GM10248 (cell line): ENCODE measurements at regions not wholly inside any gene's neighbourhood (a gene's known extent, or its start where the extent isn't known, plus 50 kb on each side); places are given as distances from the start of the nearest gene placed in this dataset.
"Not testable (repeated sequence)": the region's sequence is repeated elsewhere in the genome, so short reads cannot be mapped to it uniquely, and the experiment has no call there.

Experiments used
- CTCF ChIA-PET: fragments of 300-600 bp; sonication (Branson Sonifier 250); formaldehyde crosslinking; extraction: SDS; loops from one replicate; lab custom pipeline; 2021; ENCODE audit warnings: antibody characterized with exemption; lab: Yijun Ruan, JAX
- POLR2A ChIA-PET: fragments of 350-650 bp; sonication (Branson Sonifier 250); formaldehyde crosslinking; extraction: SDS; loops from one replicate; lab custom pipeline; 2020; ENCODE audit warnings: antibody characterized with exemption; lab: Yijun Ruan, JAX
- DNase-seq: peaks from one replicate; pipeline ENCODE4 v3.0.0; 2012; ENCODE audit errors: extremely low spot score
- CTCF ChIP-seq: IDR thresholded peaks from 2 replicates; pipeline ENCODE4 v1.5.1; 2012; ENCODE audit warnings: mild to moderate bottlenecking, low read depth; ENCODE audit errors: extremely low read depth, missing control alignments, control extremely low read depth

DNA sequence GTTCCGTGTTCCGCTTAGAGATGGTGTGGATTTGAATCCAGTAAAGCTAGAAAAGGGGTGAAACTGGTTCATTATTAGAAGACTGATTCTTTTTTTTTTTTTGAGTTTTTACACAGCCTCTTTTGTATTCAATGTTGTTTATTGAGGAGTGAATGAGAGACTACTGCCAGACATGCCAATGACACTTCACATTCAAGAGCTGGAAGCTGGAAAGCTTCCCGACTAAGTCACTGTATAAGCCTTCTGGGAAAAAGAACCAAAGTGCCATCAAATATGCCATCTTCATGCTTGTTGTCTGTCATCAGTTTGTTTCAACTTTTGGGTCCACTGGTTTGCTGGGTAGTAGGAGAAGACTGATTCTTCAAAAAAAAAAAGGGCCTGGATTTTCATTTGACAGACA is 164.8 kb downstream of the ATP23 start:
- ChIA-PET POLR2A (no interaction called here), CTCF (interaction anchor here (1.5 to 1.6 kb wide), 2 partner anchors 11 to 16 kb away, joined by 3 to 4 read pairs; no protein-coding TSS in a partner anchor)
- no peak for TF ChIP-seq CTCF
- DNase-seq, result no peak

DNA sequence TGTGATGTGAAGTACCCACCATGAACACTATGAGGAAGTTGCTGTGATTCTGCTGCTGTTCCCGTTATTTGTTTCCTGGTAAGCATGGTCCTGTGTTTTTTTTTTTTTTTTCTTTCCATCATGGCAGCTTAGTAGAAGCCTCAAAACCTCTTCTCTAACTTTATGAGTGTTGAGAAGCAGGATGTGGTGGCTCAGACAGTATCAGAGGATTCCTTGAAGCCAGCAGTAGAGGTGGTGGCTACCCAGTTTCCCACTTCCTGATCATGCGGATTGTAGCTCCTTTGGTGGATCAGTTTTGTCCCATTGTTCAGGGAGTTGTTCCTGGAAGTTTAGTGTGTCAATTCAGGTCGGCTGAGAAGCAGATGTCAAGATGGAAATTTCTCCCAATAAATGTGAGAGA is 175.8 kb downstream of the ATP23 start:
- ChIA-PET CTCF (no interaction called here), POLR2A (no interaction called here)
- no peak for DNase-seq
- no peak for TF ChIP-seq CTCF

- no peak for DNase-seq
- POLR2A ChIA-PET, result no interaction called here
- TF ChIP-seq CTCF, result no peak
- CTCF ChIA-PET, result no interaction called here
Measured at GRCh38 chr12:58117667-58118066, 176.3 kb downstream of the ATP23 start.

DNA sequence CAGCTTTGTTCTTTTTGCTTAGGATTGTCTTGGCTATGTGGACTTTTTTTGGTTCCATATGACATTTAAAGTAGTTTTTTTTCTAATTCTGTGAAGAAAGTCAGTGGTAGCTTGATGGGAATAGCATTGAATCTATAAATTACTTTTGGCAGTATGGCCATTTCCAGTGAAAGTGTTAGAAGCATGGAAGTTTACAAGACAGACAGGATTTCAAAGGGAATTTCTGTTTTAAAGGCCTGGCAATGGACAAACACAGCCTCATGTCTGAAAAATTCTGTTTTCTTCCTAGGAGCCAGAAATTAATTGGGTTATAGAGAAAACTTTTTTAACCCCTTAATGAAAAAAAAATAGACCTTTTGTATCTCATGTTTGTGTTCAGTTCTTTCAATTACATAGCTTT is 184.4 kb downstream of the ATP23 start:
- DNase-seq, POLR2A ChIA-PET: not testable (repeated sequence)
- CTCF ChIA-PET, result interaction anchor here (1.5 kb wide), 1 partner anchor 10 kb away, joined by 3 read pairs; no protein-coding TSS in a partner anchor

GRCh38 chr12:58131986-58132755 is 190.8 kb downstream of the ATP23 start:
- ChIA-PET CTCF (interaction anchor here (1.3 kb wide), 1 partner anchor 8 kb away, joined by 3 read pairs; no protein-coding TSS in a partner anchor), POLR2A (no interaction called here)
- no peak for DNase-seq
- TF ChIP-seq CTCF, result no peak

DNA sequence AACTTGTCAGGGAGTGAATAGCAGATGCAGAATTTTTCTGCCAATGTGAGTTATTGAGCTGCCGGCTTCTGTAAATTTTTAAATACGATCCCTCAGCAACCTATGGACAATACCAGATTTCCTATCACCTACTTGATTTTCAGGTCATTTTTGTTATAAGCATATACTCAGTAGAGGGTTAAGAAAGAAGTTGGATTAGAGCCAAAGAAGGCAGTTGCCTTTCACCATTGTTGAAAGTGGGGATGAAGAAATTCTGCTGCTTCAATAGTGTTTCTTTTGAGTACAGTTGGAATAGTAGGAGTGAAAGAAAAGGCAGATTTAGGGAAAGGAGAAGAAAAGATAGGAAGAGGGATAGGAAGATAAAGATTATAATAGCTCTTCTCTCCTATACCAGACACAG is 197.1 kb downstream of the ATP23 start:
- ChIA-PET POLR2A (no interaction called here), CTCF (no interaction called here)
- no peak for TF ChIP-seq CTCF
- DNase-seq, result no peak

- DNase-seq, result no peak
- ChIA-PET POLR2A (no interaction called here), CTCF (no interaction called here)
- TF ChIP-seq CTCF, result no peak
Measured at GRCh38 chr12:58139894-58140293, 198.5 kb downstream of the ATP23 start.
